GM23248 (cell line): ENCODE measurements at regions not wholly inside any gene's neighbourhood (a gene's known extent, or its start where the extent isn't known, plus 50 kb on each side); places are given as distances from the start of the nearest gene placed in this dataset.
"Not testable (repeated sequence)": the region's sequence is repeated elsewhere in the genome, so short reads cannot be mapped to it uniquely, and the experiment has no call there.

Experiments used
- EZH2 ChIP-seq: fragments of 200-600 bp; sonication (generic); IDR thresholded peaks from 2 replicates; pipeline ENCODE4 v1.6.1; 2018; ENCODE audit warnings: antibody characterized with exemption, mild to moderate bottlenecking; ENCODE audit not compliant: insufficient read depth, poor library complexity, severe bottlenecking
- EZH2phosphoT487 ChIP-seq: fragments of 200-600 bp; sonication (generic); IDR thresholded peaks from 2 replicates; pipeline ENCODE4 v1.6.1; 2018; ENCODE audit warnings: antibody characterized with exemption, moderate library complexity, mild to moderate bottlenecking, low read depth; ENCODE audit not compliant: insufficient read depth

DNA sequence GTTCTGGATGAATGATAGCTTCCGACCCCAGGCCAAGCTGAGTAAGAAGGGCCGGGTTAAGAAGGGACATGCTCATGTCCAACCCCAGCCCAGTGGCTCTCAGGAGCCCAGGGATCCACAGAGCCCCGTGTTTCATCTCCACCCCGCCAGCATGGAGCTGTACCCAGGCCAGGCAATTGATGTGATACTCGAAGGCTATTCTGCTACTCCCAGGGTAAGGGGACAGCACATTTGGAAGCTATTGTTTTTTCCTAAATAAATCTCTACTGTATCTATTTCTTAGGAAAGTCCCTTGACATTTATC is 255.0 kb upstream of the NBPF12 start:
- not testable (repeated sequence) for TF ChIP-seq EZH2, EZH2phosphoT487
